ENCODE measurements at regions not wholly inside any gene's neighbourhood (a gene's known extent, or its start where the extent isn't known, plus 50 kb on each side); places are given as distances from the start of the nearest gene placed in this dataset.

DNA sequence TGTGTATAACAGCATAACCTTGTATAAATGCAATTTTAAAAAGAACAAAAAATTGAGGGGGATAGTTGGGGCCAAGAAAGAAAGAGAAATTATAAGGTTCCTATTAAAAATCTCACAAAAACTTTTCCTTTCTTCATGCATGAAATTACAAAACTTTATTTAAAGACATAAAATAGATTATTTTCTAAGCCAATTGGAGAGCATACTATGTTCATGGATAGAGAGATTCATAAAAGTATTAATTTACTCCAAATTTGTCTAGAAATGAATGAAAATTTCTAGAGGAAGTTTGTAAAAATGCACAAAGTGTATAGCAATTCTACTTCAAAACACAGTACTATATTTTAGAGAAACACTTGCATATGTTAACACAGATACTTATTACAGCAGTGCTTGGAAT, 200.4 kb downstream of the PCSK1 start:
- Histone ChIP-seq H3K27me3 (replicated peaks in 1 of 2; ENCODE audit: control insufficient read depth in 2 of 2, insufficient read depth in 2 of 2, low read length in 1 of 2) (no peaks in the 10 kb centered on the region), H3K4me1 (ENCODE audit: control insufficient read depth, insufficient read depth, low read length) (no peaks in the 10 kb centered on the region), H3K36me3 (ENCODE audit: control insufficient read depth in 2 of 2, insufficient read depth in 2 of 2, low read length in 1 of 2) (no peaks in the 10 kb centered on the region), H3K27ac (ENCODE audit: control insufficient read depth, insufficient read depth) (no peak overlapping the region), H3K4me3 (no peak overlapping the region), H2AFZ (ENCODE audit: control insufficient read depth, low read depth, low read length) (no peak overlapping the region), H4K20me1 (ENCODE audit: control insufficient read depth, insufficient read depth) (no peaks in the 10 kb centered on the region), H3K4me2 (ENCODE audit: control insufficient read depth, insufficient read depth) (no peak overlapping the region), H3K9ac (ENCODE audit: control insufficient read depth, insufficient read depth, low read length) (no peak overlapping the region), H3K9me3 (replicated peaks; ENCODE audit: control insufficient read depth, insufficient read depth, low read length) (no peaks in the 10 kb centered on the region; the same call in 1 of the 3 replicates), H3K79me2 (ENCODE audit: control insufficient read depth, insufficient read depth, low read length) (no peaks in the 10 kb centered on the region)
- SMC1A ChIA-PET (ENCODE audit: uncharacterized antibody, unreplicated experiment): interaction anchor here (1.3 kb wide), 1 partner anchor 8 kb away, joined by 3 read pairs; no protein-coding TSS in a partner anchor
- TF ChIP-seq MXI1 (IDR thresholded peaks at IDR 0.05; ENCODE audit: low read depth, low read length) (no peak), SREBF2 (IDR thresholded peaks at IDR 0.05; ENCODE audit: low read length) (no peak), SP1 (IDR thresholded peaks at IDR 0.05; ENCODE audit: low read depth, low read length) (no peak), EGR1 (IDR thresholded peaks at IDR 0.05; ENCODE audit: borderline replicate concordance in 1 of 2, low read depth in 2 of 2, low read length in 2 of 2) (no peak), FOXM1 (IDR thresholded peaks at IDR 0.05; ENCODE audit: low read depth, low read length) (no peak), ESRRA (IDR thresholded peaks at IDR 0.05; ENCODE audit: low read length) (no peak), FOXK2 (IDR thresholded peaks at IDR 0.05) (no peak), ZNF687 (IDR thresholded peaks at IDR 0.05) (no peak), HDAC6 (IDR thresholded peaks at IDR 0.05; ENCODE audit: unreplicated experiment) (no peak), KLF5 (IDR thresholded peaks at IDR 0.05; ENCODE audit: partially characterized antibody) (no peak), HDAC2 (IDR thresholded peaks at IDR 0.05) (no peak), EED (IDR thresholded peaks at IDR 0.05; ENCODE audit: low read depth) (no peak), TAF1 (IDR thresholded peaks at IDR 0.05; ENCODE audit: borderline replicate concordance, low read depth, low read length) (no peak), TARDBP (IDR thresholded peaks at IDR 0.05; ENCODE audit: borderline replicate concordance) (no peak), EP300 (IDR thresholded peaks at IDR 0.05; ENCODE audit: borderline replicate concordance in 1 of 2, control insufficient read depth in 1 of 2, low read depth in 2 of 2, low read length in 2 of 2) (no peak), CHD4 (IDR thresholded peaks at IDR 0.05) (no peak)
- TF ChIP-seq, protein P1, sequence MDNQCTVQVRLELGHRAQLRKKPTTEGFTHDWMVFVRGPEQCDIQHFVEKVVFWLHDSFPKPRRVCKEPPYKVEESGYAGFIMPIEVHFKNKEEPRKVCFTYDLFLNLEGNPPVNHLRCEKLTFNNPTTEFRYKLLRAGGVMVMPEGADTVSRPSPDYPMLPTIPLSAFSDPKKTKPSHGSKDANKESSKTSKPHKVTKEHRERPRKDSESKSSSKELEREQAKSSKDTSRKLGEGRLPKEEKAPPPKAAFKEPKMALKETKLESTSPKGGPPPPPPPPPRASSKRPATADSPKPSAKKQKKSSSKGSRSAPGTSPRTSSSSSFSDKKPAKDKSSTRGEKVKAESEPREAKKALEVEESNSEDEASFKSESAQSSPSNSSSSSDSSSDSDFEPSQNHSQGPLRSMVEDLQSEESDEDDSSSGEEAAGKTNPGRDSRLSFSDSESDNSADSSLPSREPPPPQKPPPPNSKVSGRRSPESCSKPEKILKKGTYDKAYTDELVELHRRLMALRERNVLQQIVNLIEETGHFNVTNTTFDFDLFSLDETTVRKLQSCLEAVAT (IDR thresholded peaks at IDR 0.05): no peak
- BruUV-seq (replicated peaks): no TSS peak
- in situ Hi-C loops (cut with MboI) (no loop called here), intact Hi-C loops (cut with micrococcal nuclease; ENCODE audit: unreplicated experiment) (no loop called here)
- POLR2A ChIA-PET: no interaction called here
- no peak for FAIRE-seq
- no peak for ATAC-seq
- CTCF ChIA-PET: no interaction called here
- RAD21 ChIA-PET (ENCODE audit: unreplicated experiment): no interaction called here
- no peak for DNase-seq (ENCODE audit: low read depth, low spot score)
